ENCODE measurements at regions not wholly inside any gene's neighbourhood (a gene's known extent, or its start where the extent isn't known, plus 50 kb on each side); places are given as distances from the start of the nearest gene placed in this dataset.

- intact Hi-C loops (cut with micrococcal nuclease) = no loop called here
- Histone ChIP-seq H3K27ac (ENCODE audit: low read length) (no peak overlapping the region), H4K20me1 (ENCODE audit: low read length) (no peaks in the 10 kb centered on the region), H3K4me1 (ENCODE audit: insufficient read depth, low read length) (no peaks in the 10 kb centered on the region), H3K4me2 (ENCODE audit: low read length) (no peak overlapping the region), H3K79me2 (ENCODE audit: low read length) (no peaks in the 10 kb centered on the region), H3K9me2 (replicated peaks; ENCODE audit: low read length) (no peaks in the 10 kb centered on the region), H3K4me3 (ENCODE audit: low read length) (no peak overlapping the region), H3K27me3 (ENCODE audit: low read length) (no peaks in the 10 kb centered on the region), H3F3A (ENCODE audit: low read length, unreplicated experiment) (no peaks in the 10 kb centered on the region), H2AFZ (ENCODE audit: low read length) (no peak overlapping the region), H3K36me3 (ENCODE audit: low read depth, low read length) (no peaks in the 10 kb centered on the region), H3K9me3 (ENCODE audit: low read length) (no peaks in the 10 kb centered on the region), H3K9ac (ENCODE audit: low read length) (no peak overlapping the region)
- ATAC-seq = no peak
- no peak for TF ChIP-seq CTCF (conservative IDR thresholded peaks at IDR 0.05; ENCODE audit: low read depth, low read length)
- no peak for TF ChIP-seq EZH2phosphoT487 (IDR thresholded peaks at IDR 0.05; ENCODE audit: borderline replicate concordance, low read length)
- TF ChIP-seq EZH2 (IDR thresholded peaks at IDR 0.05; ENCODE audit: low read length, unreplicated experiment) = no peak
- no peak for DNase-seq
- CTCF ChIA-PET = no interaction called here
- BruUV-seq (replicated peaks) = no TSS peak
- POLR2A ChIA-PET (ENCODE audit: unreplicated experiment) = no interaction called here
Measured at GRCh38 chr2:9123069-9123468, 83.5 kb upstream of the ASAP2 start.

DNA sequence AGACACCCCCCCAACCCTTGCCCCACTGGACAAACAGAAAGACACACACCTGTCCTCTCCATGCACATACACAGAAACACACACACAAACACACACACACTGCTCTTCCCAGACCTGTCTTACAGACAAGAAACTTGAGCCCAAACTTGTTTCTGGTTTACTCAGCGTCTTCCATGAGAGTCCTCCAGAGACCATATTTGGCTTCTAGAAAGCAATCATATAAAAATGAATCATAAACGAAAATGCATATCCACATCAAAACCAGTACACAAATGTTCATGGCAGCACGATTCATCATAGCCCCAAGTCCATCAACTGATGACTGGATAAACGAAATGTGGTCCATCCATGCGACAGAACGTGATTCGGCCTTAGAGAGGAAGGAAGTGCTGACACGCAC lies 84.2 kb upstream of the ASAP2 start:
- no peak overlapping the region for H2AFZ ChIP-seq (ENCODE audit: low read length)
- ChIA-PET POLR2A (ENCODE audit: unreplicated experiment) (no interaction called here), CTCF (no interaction called here)
- no peaks in the 10 kb centered on the region for H4K20me1 ChIP-seq (ENCODE audit: low read length)
- no peaks in the 10 kb centered on the region for H3K4me1 ChIP-seq (ENCODE audit: insufficient read depth, low read length)
- H3K4me2 ChIP-seq (ENCODE audit: low read length) = no peak overlapping the region
- no peak overlapping the region for H3K27ac ChIP-seq (ENCODE audit: low read length)
- H3K4me3 ChIP-seq (ENCODE audit: low read length) = no peak overlapping the region
- no peaks in the 10 kb centered on the region for H3K9me3 ChIP-seq (ENCODE audit: low read length)
- no peaks in the 10 kb centered on the region for H3F3A ChIP-seq (ENCODE audit: low read length, unreplicated experiment)
- ATAC-seq = no peak
- H3K27me3 ChIP-seq (ENCODE audit: low read length) = no peaks in the 10 kb centered on the region
- no TSS peak for BruUV-seq (replicated peaks)
- H3K9ac ChIP-seq (ENCODE audit: low read length) = no peak overlapping the region
- H3K79me2 ChIP-seq (ENCODE audit: low read length) = no peaks in the 10 kb centered on the region
- DNase-seq = no peak
- H3K9me2 ChIP-seq (replicated peaks; ENCODE audit: low read length) = no peaks in the 10 kb centered on the region
- no peaks in the 10 kb centered on the region for H3K36me3 ChIP-seq (ENCODE audit: low read depth, low read length)
- intact Hi-C loops (cut with micrococcal nuclease) = no loop called here
- no peak for TF ChIP-seq CTCF (conservative IDR thresholded peaks at IDR 0.05; ENCODE audit: low read depth, low read length)
- no peak for TF ChIP-seq EZH2 (IDR thresholded peaks at IDR 0.05; ENCODE audit: low read length, unreplicated experiment)
- TF ChIP-seq EZH2phosphoT487 (IDR thresholded peaks at IDR 0.05; ENCODE audit: borderline replicate concordance, low read length) = no peak

DNA sequence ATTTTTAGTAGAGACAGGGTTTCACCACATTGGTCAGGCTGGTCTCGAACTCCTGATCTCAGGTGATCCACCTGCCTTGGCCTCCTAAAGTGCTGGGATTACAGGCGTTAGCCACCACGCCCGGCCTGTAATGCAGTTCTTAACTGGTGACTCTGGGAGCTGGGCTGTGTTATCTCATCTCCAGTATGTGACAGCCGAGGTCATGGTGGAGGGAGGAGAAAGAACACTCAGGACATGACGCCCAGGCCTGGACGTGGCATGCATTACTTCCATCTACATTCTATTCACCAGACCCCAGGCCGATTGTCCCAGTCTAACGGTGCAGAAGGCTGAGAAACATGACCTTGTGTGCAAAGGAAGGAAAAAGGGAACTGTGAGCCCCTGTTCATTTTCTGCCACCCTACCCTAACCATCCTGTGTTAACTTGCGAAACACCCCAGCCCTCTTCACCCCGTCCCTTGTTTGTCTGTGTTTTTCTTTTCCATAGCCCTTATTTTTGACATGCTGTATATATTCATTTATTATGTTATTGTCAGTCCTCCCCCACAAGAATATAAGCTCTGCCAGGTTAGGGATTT lies 88.1 kb upstream of the ASAP2 start:
- TF ChIP-seq EZH2 (IDR thresholded peaks at IDR 0.05; ENCODE audit: low read length, unreplicated experiment) (no peak), EZH2phosphoT487 (IDR thresholded peaks at IDR 0.05; ENCODE audit: borderline replicate concordance, low read length) (no peak), CTCF (conservative IDR thresholded peaks at IDR 0.05; ENCODE audit: low read depth, low read length) (no peak)
- DNase-seq = no peak
- Histone ChIP-seq H3K9me3 (ENCODE audit: low read length) (no peaks in the 10 kb centered on the region), H3K36me3 (ENCODE audit: low read depth, low read length) (no peaks in the 10 kb centered on the region), H3K4me3 (ENCODE audit: low read length) (no peak overlapping the region), H3K27me3 (ENCODE audit: low read length) (no peaks in the 10 kb centered on the region), H3K27ac (ENCODE audit: low read length) (no peak overlapping the region), H2AFZ (ENCODE audit: low read length) (no peak overlapping the region), H3F3A (ENCODE audit: low read length, unreplicated experiment) (no peaks in the 10 kb centered on the region), H3K4me2 (ENCODE audit: low read length) (no peak overlapping the region), H3K79me2 (ENCODE audit: low read length) (no peaks in the 10 kb centered on the region), H4K20me1 (ENCODE audit: low read length) (no peaks in the 10 kb centered on the region), H3K9me2 (replicated peaks; ENCODE audit: low read length) (no peaks in the 10 kb centered on the region), H3K4me1 (ENCODE audit: insufficient read depth, low read length) (peaks cover 10% of the 10 kb centered on the region), H3K9ac (ENCODE audit: low read length) (no peak overlapping the region)
- ChIA-PET CTCF (no interaction called here), POLR2A (ENCODE audit: unreplicated experiment) (no interaction called here)
- intact Hi-C loops (cut with micrococcal nuclease) = no loop called here
- no TSS peak for BruUV-seq (replicated peaks)
- ATAC-seq = no peak

Measured in PC-3 (cell line).